ENCODE measurements at regions not wholly inside any gene's neighbourhood (a gene's known extent, or its start where the extent isn't known, plus 50 kb on each side); places are given as distances from the start of the nearest gene placed in this dataset.

DNA sequence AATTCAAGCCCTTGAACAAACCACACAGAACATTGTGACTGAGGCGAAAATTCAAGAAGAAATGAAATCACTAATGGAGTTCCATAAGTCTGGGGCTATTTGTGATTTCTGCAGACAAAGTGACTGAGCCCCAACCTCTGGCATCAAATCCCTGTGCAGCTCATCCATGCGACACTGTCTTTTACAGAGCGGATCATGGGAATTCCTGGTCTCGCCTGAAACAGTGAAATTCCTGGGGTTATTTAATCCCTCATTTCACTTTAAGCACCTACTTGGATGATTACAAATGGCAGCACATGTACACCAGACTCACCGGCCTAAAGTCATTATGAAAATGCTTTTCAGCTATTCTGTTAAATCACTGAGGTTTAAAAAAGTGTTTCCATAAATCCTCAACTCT, 102.4 kb upstream of the CDH4 start:
- no peak for DNase-seq

- DNase-seq: no peak
Measured at GRCh38 chr20:61157301-61157700, 94.8 kb upstream of the CDH4 start.

DNA sequence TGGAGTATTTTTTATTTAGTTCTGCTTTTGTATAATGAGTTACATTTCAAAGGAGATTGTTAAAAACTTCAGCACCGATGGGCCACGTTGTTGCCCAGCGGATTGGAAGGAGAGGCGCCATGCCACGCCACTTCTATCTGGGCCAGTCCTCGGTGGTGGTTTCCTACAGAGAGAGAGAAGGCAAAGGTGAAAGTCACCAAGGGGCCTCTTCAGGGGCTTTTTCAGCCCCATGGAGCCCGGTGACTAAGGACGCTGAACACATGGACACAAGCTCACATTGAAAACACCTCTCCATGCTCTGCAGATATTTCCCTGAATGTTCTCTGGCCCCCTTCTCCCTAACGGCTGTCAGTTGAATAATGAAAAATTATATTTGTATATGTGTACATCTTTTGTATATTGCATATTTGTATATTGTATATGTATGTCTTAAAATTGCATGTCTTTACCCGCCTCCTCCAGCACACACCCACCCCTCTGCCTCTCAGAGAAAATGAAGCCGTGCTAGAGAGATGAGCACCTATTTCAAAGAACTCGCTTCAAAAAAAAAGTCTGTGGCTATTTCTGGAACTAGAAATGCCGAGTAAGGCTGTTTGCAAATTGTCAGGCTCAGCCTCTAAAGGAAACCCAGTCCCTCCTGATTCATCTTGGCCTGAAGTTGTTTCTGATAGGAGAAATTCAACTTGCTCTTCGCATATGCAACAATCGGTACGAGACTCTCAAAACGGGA, 91.9 kb upstream of the CDH4 start:
- no peak for DNase-seq

DNA sequence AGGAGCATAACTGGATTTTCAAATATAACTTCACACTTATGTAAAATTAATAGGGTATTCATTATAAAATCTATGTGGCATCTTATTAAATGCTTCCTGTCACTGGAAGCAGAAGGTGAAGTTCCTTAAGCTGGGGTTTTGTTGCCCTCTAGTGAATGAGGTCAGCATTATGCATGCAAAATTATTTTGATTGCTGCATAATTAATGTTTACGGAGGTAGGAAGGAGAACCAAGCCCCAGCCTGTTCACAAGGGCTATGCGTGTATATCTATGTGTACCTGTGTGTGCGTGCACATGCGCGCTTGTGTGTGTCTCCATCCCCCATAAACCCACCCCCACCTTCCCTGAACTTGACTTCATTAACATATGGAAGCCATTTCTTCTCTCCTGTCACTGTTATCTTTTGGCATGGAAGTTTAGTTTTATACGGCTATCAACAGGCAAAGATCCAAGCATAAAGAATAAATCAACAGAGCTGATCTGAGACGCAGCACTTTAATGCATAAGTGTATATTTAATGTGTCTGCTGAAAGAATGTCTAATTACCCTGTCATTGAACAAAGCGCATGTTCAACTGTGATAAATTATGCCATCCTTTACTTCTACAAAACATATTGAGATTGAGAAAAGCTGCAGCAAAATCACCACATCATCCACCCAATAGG, 90.2 kb upstream of the CDH4 start:
- no peak for DNase-seq

DNA sequence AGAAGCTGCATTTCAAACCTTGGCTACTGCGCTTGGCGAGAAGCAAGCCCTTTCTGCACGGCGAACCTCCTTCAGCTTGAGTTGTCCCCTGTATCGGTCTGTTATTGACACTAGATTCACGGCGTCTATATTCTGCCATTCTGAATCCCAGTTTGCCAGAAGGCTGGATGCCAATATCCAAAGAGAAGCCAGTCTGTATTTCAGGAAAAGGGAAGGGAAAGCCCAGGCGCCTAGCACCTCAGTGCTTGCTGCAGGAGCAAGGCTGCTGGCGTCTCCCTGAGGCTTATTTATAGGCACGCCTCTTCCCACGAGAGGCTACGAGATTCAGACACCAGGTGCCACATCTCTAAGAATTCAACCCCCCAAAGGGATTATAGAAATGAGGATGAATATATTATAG, 89.6 kb upstream of the CDH4 start:
- no peak for DNase-seq

GRCh38 chr20:61163031-61163430, 89.0 kb upstream of the CDH4 start:
- DNase-seq: no peak

DNA sequence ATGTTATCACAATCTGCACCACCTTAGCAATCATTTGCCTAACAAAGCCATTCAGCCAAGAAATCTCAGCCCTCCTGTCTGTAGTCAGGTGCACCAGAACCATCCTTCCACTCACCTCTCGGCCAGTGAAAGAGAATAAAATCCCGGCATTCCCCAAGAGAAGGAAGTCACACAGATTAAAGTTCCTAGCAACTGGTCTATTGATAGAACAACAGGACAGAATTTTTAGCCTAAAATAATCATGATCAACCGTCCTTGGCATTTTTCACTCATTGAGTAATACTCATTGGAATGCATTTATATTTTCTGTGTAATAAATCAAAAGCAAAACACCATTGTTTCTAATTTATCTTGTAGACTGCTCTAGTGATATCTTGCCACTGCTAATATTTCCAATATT, 85.7 kb upstream of the CDH4 start:
- DNase-seq: no peak

- no peak for DNase-seq
Measured at GRCh38 chr20:61168605-61169004, 83.5 kb upstream of the CDH4 start.

- DNase-seq: no peak
Measured at GRCh38 chr20:61169874-61170273, 82.2 kb upstream of the CDH4 start.

- DNase-seq: no peak
Measured at GRCh38 chr20:61170496-61171320, 81.4 kb upstream of the CDH4 start.

DNA sequence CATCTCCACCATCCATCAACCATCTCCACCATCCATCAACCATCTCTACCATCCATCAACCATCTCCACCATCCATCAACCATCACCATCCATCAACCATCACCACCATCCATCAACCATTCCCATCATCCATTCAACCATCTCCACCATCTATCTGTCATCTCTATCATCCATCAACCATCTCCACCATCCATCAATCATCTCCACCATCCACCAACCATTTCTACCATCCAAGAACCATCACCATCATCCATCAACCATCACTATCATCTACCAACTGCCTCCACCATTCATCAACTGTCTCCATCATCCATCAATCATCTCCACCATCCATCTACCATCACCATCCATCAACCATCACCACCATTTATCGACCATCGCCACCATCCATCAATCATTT, 78.8 kb upstream of the CDH4 start:
- DNase-seq: no peak

- DNase-seq: no peak
Measured at GRCh38 chr20:61173961-61174725, 77.9 kb upstream of the CDH4 start.

- DNase-seq: no peak
Measured at GRCh38 chr20:61176874-61177273, 75.2 kb upstream of the CDH4 start.

DNA sequence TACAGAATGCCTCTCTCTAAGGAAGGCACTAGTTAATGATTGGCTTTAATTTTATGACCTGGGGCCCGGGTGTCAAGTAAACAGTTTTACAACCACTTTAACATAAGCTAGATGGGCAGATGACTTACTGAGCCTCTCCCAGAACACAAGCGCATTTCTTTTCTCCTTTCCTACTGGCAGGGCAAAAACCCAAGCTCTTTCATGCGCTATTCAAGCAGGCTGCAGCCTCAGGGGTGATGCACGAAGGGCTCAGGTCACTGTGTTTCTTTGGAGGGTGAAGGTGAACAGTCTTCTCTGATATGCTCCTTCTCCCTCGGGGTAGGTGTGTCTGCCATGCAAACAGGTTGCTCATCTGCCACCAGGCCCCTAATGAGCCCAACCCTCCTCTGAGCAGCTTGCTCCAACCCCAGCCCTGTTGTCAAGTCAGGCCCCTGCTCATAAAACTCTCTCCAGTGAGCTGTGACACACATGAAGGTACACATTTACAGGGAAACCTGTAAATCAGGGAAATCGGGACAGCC, 73.5 kb upstream of the CDH4 start:
- no peak for DNase-seq

DNA sequence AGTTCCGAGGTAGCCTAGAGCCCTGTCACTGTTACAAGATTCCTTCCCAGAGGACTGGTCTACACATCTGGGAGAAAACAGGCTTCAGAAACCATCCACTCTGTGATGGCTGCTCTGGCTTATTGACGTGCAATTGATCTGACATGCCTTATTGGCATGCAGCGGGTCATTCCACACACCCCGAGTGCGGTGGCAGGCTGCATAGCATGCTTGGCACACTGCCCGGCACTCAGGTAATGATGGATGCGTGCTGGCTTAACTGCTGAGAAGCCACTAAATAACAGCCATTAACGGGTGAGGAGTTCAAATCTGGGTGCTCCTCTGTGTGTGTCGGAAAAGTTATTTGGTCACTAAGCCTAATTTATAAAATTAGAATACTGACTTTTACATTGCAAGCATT, 67.9 kb upstream of the CDH4 start:
- DNase-seq: no peak

- no peak for DNase-seq
Measured at GRCh38 chr20:61185181-61185580, 66.9 kb upstream of the CDH4 start.

- DNase-seq: no peak
Measured at GRCh38 chr20:61185841-61186601, 66.0 kb upstream of the CDH4 start.

- DNase-seq: no peak
Measured at GRCh38 chr20:61186771-61187472, 65.1 kb upstream of the CDH4 start.

GRCh38 chr20:61189534-61189933, 62.5 kb upstream of the CDH4 start:
- no peak for DNase-seq

DNA sequence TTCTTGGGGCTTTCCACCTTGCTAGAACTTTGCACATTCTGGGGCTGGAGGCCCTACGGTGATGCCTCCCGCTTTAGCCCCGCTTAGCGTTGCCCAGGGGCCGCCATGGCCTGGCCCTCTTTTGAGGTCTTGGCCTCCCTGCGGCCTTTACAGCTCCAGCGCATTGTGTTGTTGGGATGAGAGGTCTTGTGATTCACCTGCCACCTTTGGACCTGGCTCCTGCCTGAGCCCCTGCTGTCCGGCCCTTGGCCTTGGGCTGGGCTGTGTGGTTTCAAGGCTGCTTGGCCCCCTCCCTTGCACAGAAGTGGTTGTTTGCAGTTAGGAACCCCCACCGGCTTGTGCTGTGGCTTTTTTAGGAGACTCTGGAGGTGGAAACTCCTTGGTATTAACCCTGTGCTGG, 61.0 kb upstream of the CDH4 start:
- DNase-seq: no peak

DNA sequence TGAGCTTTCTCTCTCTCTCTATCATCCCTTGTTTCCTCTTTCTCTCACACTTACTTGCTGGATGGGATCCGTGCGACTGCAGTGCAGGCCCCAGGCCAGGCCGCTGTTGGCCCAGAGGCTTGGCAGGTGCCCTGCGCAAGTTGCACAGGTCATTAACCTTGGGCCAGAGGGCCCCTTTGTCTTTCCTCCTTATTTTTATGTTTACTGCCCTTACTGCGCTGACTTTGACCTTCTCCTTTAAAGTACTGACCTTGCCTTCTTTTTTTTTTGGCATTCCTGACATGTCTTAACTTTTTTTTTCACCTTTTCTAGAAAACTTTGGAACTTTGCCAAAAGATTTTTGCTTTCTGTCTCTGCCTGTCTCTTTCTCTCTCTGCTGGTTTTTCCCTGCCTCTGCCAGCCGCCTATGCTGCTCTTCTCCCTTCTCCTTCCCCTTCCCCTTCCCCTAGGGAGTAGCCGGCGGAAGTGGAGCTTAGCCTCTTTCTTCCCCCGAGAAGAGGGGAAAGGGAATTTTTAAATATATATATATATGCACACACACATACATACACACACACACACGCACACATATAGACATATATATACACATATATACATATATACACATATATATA, 59.6 kb upstream of the CDH4 start:
- DNase-seq: no peak

Data from stimulated activated CD4-positive, alpha-beta T cell treated with anti-CD3 and anti-CD28 coated beads, Interleukin-1b, Interleukin-23, amount 100 ng/mL, for 48 hours (primary cell).